Trophoblast cell (in vitro differentiated cells and primary cell): ENCODE measurements at regions not wholly inside any gene's neighbourhood (a gene's known extent, or its start where the extent isn't known, plus 50 kb on each side); places are given as distances from the start of the nearest gene placed in this dataset.

Experiments
- DNase-seq, 2 donors: peaks; one replicate each; pipeline ENCODE4 v3.0.0-alpha.2; 2016
- H2AFZ ChIP-seq: 2 replicates; pipeline ENCODE4 v1.6.1; 2013; ENCODE audit warnings: low read length, moderate library complexity, mild to moderate bottlenecking; ENCODE audit not compliant: insufficient read depth, poor library complexity
- H2AK5ac ChIP-seq: 2 replicates; pipeline ENCODE4 v1.6.1; 2013; ENCODE audit warnings: mild to moderate bottlenecking, low read length
- H2BK120ac ChIP-seq: 2 replicates; pipeline ENCODE4 v1.6.1; 2013; ENCODE audit warnings: low read length, mild to moderate bottlenecking, moderate library complexity; ENCODE audit not compliant: insufficient read depth, poor library complexity
- H2BK12ac ChIP-seq: 2 replicates; pipeline ENCODE4 v1.6.1; 2013; ENCODE audit warnings: mild to moderate bottlenecking, low read length, moderate library complexity
- H2BK5ac ChIP-seq: 2 replicates; pipeline ENCODE4 v1.6.1; 2013; ENCODE audit warnings: low read length, low read depth, moderate library complexity, mild to moderate bottlenecking; ENCODE audit not compliant: poor library complexity
- H3K14ac ChIP-seq: 2 replicates; pipeline ENCODE4 v1.6.1; 2013; ENCODE audit warnings: mild to moderate bottlenecking, low read length
- H3K18ac ChIP-seq: 2 replicates; pipeline ENCODE4 v1.6.1; 2013; ENCODE audit warnings: mild to moderate bottlenecking, low read length
- H3K23ac ChIP-seq: 2 replicates; pipeline ENCODE4 v1.6.1; 2013; ENCODE audit warnings: low read length
- H3K27ac ChIP-seq: 2 replicates; pipeline ENCODE4 v1.5.1; 2013; ENCODE audit warnings: low read depth, mild to moderate bottlenecking, inconsistent platforms, low read length, moderate library complexity
- H3K27me3 ChIP-seq: 2 replicates; pipeline ENCODE4 v1.6.1; 2013; ENCODE audit warnings: inconsistent platforms, mild to moderate bottlenecking, low read length, moderate library complexity; ENCODE audit not compliant: insufficient read depth
- H3K36me3 ChIP-seq, 2 experiments: 1 replicate in 1 of 2; 2 replicates in 1 of 2; pipeline ENCODE4 v1.6.1; 2013; ENCODE audit warnings: low read length in 2 of 2, mild to moderate bottlenecking in 2 of 2, moderate library complexity in 1 of 2; ENCODE audit not compliant: insufficient read depth in 2 of 2, control insufficient read depth in 1 of 2
- H3K4ac ChIP-seq: 2 replicates; pipeline ENCODE4 v1.6.1; 2013; ENCODE audit warnings: low read depth, mild to moderate bottlenecking, low read length, moderate library complexity
- H3K4me1 ChIP-seq, 2 experiments: 1 replicate in 1 of 2; 2 replicates in 1 of 2; pipeline ENCODE4 v1.6.1; 2013; ENCODE audit warnings: low read length in 2 of 2, mild to moderate bottlenecking in 2 of 2, moderate library complexity in 1 of 2; ENCODE audit not compliant: insufficient read depth in 2 of 2, control insufficient read depth in 1 of 2
- H3K4me2 ChIP-seq: 2 replicates; pipeline ENCODE4 v1.6.1; 2013; ENCODE audit warnings: inconsistent platforms, mild to moderate bottlenecking, low read length, moderate library complexity
- H3K4me3 ChIP-seq: 2 replicates; pipeline ENCODE4 v1.5.1; 2013; ENCODE audit warnings: mild to moderate bottlenecking, low read depth, low read length, inconsistent platforms
- H3K79me1 ChIP-seq: one replicate; pipeline ENCODE4 v1.6.1; 2013; ENCODE audit warnings: low read length
- H3K79me2 ChIP-seq: 2 replicates; pipeline ENCODE4 v1.6.1; 2013; ENCODE audit warnings: low read length, mild to moderate bottlenecking; ENCODE audit not compliant: control insufficient read depth, insufficient read depth, poor library complexity
- H3K9ac ChIP-seq: 2 replicates; pipeline ENCODE4 v1.6.1; 2013; ENCODE audit warnings: mild to moderate bottlenecking, low read length
- H3K9me3 ChIP-seq: 2 replicates; pipeline ENCODE4 v1.6.1; 2013; ENCODE audit warnings: low read depth, mild to moderate bottlenecking, control low read depth, inconsistent platforms, low read length; ENCODE audit not compliant: insufficient read depth
- H4K12ac ChIP-seq: 2 replicates; pipeline ENCODE4 v1.6.1; 2013; ENCODE audit warnings: low read depth, mild to moderate bottlenecking, low read length, moderate library complexity
- H4K8ac ChIP-seq: 2 replicates; pipeline ENCODE4 v1.6.1; 2013; ENCODE audit warnings: low read depth, mild to moderate bottlenecking, low read length, moderate library complexity
- H4K91ac ChIP-seq: one replicate; pipeline ENCODE4 v1.6.1; 2013; ENCODE audit warnings: low read depth, mild to moderate bottlenecking, low read length, moderate library complexity
- WGBS: extraction: QIAGEN DNeasy Blood & Tissue Kit; methylation state at CpG from one replicate; pipeline ENCODE4 v1.1.7; 2013; ENCODE audit warnings: missing lambda C conversion rate; ENCODE audit not compliant: insufficient read length, insufficient coverage; ENCODE audit errors: extremely low coverage; 5-methylcytosine and 5-hydroxymethylcytosine counted together

GRCh38 chr10:61832866-61833481, 68.5 kb upstream of the ARID5B start:
- Histone ChIP-seq H2AK5ac (no peak overlapping the region), H3K4me2 (no peak overlapping the region), H4K12ac (no peak overlapping the region), H4K91ac (no peak overlapping the region), H2BK120ac (no peak overlapping the region), H3K27ac (no peak overlapping the region), H3K9ac (no peak overlapping the region), H3K18ac (no peak overlapping the region), H3K36me3 (no peaks in the 10 kb centered on the region), H3K79me1 (no peaks in the 10 kb centered on the region), H2BK12ac (no peak overlapping the region), H2AFZ (no peak overlapping the region), H4K8ac (no peak overlapping the region), H3K4me3 (no peak overlapping the region), H3K79me2 (no peaks in the 10 kb centered on the region), H3K4ac (no peak overlapping the region), H3K27me3 (no peaks in the 10 kb centered on the region), H3K23ac (no peak overlapping the region), H2BK5ac (no peak overlapping the region), H3K9me3 (no peaks in the 10 kb centered on the region), H3K4me1 (peaks cover 4 to 6% of the 10 kb centered on the region in 2 experiments), H3K14ac (no peak overlapping the region)
- peak in 1 of 2 donors; percentile 77 for DNase-seq
- WGBS, result no CpG with 5 or more reads among the region's 3 CpGs

GRCh38 chr10:61834519-61834918, 67.0 kb upstream of the ARID5B start:
- no CpG with 5 or more reads among the region's 1 CpG for WGBS

GRCh38 chr10:61835069-61835945, 66.2 kb upstream of the ARID5B start:
- Histone ChIP-seq H4K91ac (peak overlapping the region; percentile 45), H3K27ac (no peak overlapping the region), H3K14ac (no peak overlapping the region), H3K9me3 (no peaks in the 10 kb centered on the region), H2AK5ac (no peak overlapping the region), H2BK12ac (no peak overlapping the region), H3K4ac (no peak overlapping the region), H3K4me3 (no peak overlapping the region), H3K4me1 (peaks cover 4 to 8% of the 10 kb centered on the region in 2 experiments), H3K79me2 (no peaks in the 10 kb centered on the region), H2BK5ac (no peak overlapping the region), H3K4me2 (no peak overlapping the region), H3K18ac (no peak overlapping the region), H2BK120ac (no peak overlapping the region), H3K23ac (no peak overlapping the region), H3K79me1 (peaks cover 3% of the 10 kb centered on the region), H3K27me3 (no peaks in the 10 kb centered on the region), H4K8ac (peak overlapping the region; percentile 36), H4K12ac (no peak overlapping the region), H3K36me3 (no peaks in the 10 kb centered on the region), H2AFZ (no peak overlapping the region), H3K9ac (no peak overlapping the region)
- no CpG with 5 or more reads among the region's 8 CpGs for WGBS
- peak; percentile 65 to 88 for DNase-seq

More at GRCh38 chr10:61834519-61834918, 67.0 kb upstream of the ARID5B start:
- Histone ChIP-seq H3K18ac (no peak overlapping the region), H3K9ac (no peak overlapping the region), H4K8ac (no peak overlapping the region), H2AFZ (no peak overlapping the region), H3K9me3 (no peaks in the 10 kb centered on the region), H2BK12ac (no peak overlapping the region), H3K27ac (no peak overlapping the region), H2BK120ac (no peak overlapping the region), H3K36me3 (no peaks in the 10 kb centered on the region), H3K4ac (no peak overlapping the region), H4K91ac (no peak overlapping the region), H3K14ac (no peak overlapping the region), H3K4me3 (no peak overlapping the region), H4K12ac (no peak overlapping the region), H3K4me2 (no peak overlapping the region), H2BK5ac (no peak overlapping the region), H3K23ac (no peak overlapping the region), H2AK5ac (no peak overlapping the region), H3K79me1 (peaks cover 3% of the 10 kb centered on the region), H3K4me1 (peaks cover 4 to 8% of the 10 kb centered on the region in 2 experiments), H3K27me3 (no peaks in the 10 kb centered on the region), H3K79me2 (no peaks in the 10 kb centered on the region)
- peak; percentile 66 to 99 for DNase-seq

GRCh38 chr10:61835946-61836887, 65.3 kb upstream of the ARID5B start:
- no peak overlapping the region for H3K18ac ChIP-seq
- H3K23ac ChIP-seq, result no peak overlapping the region
- no peaks in the 10 kb centered on the region for H3K79me2 ChIP-seq
- no peak overlapping the region for H2BK5ac ChIP-seq
- H3K4me3 ChIP-seq, result no peak overlapping the region
- no CpG with 5 or more reads among the region's 6 CpGs for WGBS
- H3K79me1 ChIP-seq, result peaks cover 3% of the 10 kb centered on the region
- H3K4me2 ChIP-seq, result no peak overlapping the region
- no peak overlapping the region for H3K14ac ChIP-seq
- no peak overlapping the region for H4K8ac ChIP-seq
- no peak overlapping the region for H4K91ac ChIP-seq
- H3K4ac ChIP-seq, result no peak overlapping the region
- DNase-seq, result peak in 1 of 2 donors; percentile 13
- no peak overlapping the region for H2AK5ac ChIP-seq
- no peaks in the 10 kb centered on the region for H3K27me3 ChIP-seq
- H3K9me3 ChIP-seq, result no peaks in the 10 kb centered on the region
- H3K36me3 ChIP-seq, result no peaks in the 10 kb centered on the region
- H3K4me1 ChIP-seq, result peaks cover 3 to 4% of the 10 kb centered on the region in 2 experiments
- H4K12ac ChIP-seq, result no peak overlapping the region
- no peak overlapping the region for H3K27ac ChIP-seq
- H2AFZ ChIP-seq, result no peak overlapping the region
- no peak overlapping the region for H2BK120ac ChIP-seq
- no peak overlapping the region for H2BK12ac ChIP-seq
- no peak overlapping the region for H3K9ac ChIP-seq
